ENCODE measurements at regions not wholly inside any gene's neighbourhood (a gene's known extent, or its start where the extent isn't known, plus 50 kb on each side); places are given as distances from the start of the nearest gene placed in this dataset.

- Mint-ChIP-seq H3K4me1 (no peaks in the 10 kb centered on the region), H3K27me3 (ENCODE audit: low read depth in 3 of 3) (peaks cover 0 to 2% (median 0%) of the 10 kb centered on the region in 3 donors), H3K9me3 (no peaks in the 10 kb centered on the region), H3K27ac (no peak overlapping the region), H3K4me3 (no peak overlapping the region), H3K36me3 (no peaks in the 10 kb centered on the region)
- no peak for DNase-seq
These were observed 102.6 kb downstream of the PTPRS start for GRCh38 chr19:5237939-5238480.

- Mint-ChIP-seq H3K27ac (no peak overlapping the region), H3K4me3 (no peak overlapping the region)
These were observed 103.3 kb downstream of the PTPRS start for GRCh38 chr19:5237190-5237780.

GRCh38 chr19:5235458-5236219, 105.0 kb downstream of the PTPRS start:
- no peaks in the 10 kb centered on the region for H3K9me3 Mint-ChIP-seq
- no peaks in the 10 kb centered on the region for H3K36me3 Mint-ChIP-seq
- no peak overlapping the region for H3K4me3 Mint-ChIP-seq
- H3K27ac Mint-ChIP-seq: no peak overlapping the region
- peaks cover 0 to 2% (median 0%) of the 10 kb centered on the region in 3 donors for H3K27me3 Mint-ChIP-seq (ENCODE audit: low read depth in 3 of 3)
- no peaks in the 10 kb centered on the region for H3K4me1 Mint-ChIP-seq
- DNase-seq: no peak

More at GRCh38 chr19:5237190-5237780, 103.3 kb downstream of the PTPRS start:
- Mint-ChIP-seq H3K36me3 (no peaks in the 10 kb centered on the region), H3K4me1 (no peaks in the 10 kb centered on the region), H3K27me3 (ENCODE audit: low read depth in 3 of 3) (peaks cover 0 to 2% (median 0%) of the 10 kb centered on the region in 3 donors), H3K9me3 (no peaks in the 10 kb centered on the region)
- no peak for DNase-seq

- Mint-ChIP-seq H3K9me3 (no peaks in the 10 kb centered on the region), H3K36me3 (no peaks in the 10 kb centered on the region), H3K27me3 (ENCODE audit: low read depth in 3 of 3) (peaks cover 0 to 2% (median 0%) of the 10 kb centered on the region in 3 donors), H3K27ac (no peak overlapping the region), H3K4me1 (peaks cover 0 to 1% of the 10 kb centered on the region in 2 donors), H3K4me3 (no peak overlapping the region)
- no peak for DNase-seq
These were observed 106.2 kb downstream of the PTPRS start for GRCh38 chr19:5234412-5234811.

- Mint-ChIP-seq H3K4me1 (peaks cover 0 to 1% of the 10 kb centered on the region in 2 donors), H3K27ac (no peak overlapping the region), H3K27me3 (ENCODE audit: low read depth in 3 of 3) (peaks cover 0 to 2% (median 2%) of the 10 kb centered on the region in 3 donors), H3K36me3 (no peaks in the 10 kb centered on the region), H3K4me3 (no peak overlapping the region), H3K9me3 (no peaks in the 10 kb centered on the region)
- no peak for DNase-seq
These were observed 107.7 kb downstream of the PTPRS start for GRCh38 chr19:5232798-5233505.

- Mint-ChIP-seq H3K27ac (no peak overlapping the region), H3K36me3 (no peaks in the 10 kb centered on the region), H3K27me3 (ENCODE audit: low read depth in 3 of 3) (peaks cover 0 to 4% (median 2%) of the 10 kb centered on the region in 3 donors), H3K4me1 (peaks cover 0 to 1% of the 10 kb centered on the region in 2 donors), H3K9me3 (no peaks in the 10 kb centered on the region), H3K4me3 (no peak overlapping the region)
- DNase-seq: no peak
These were observed 108.5 kb downstream of the PTPRS start for GRCh38 chr19:5231857-5232678.

- Mint-ChIP-seq H3K4me1 (peaks cover 0 to 1% of the 10 kb centered on the region in 2 donors), H3K4me3 (no peak overlapping the region), H3K36me3 (no peaks in the 10 kb centered on the region), H3K27me3 (ENCODE audit: low read depth in 3 of 3) (peaks cover 0 to 4% (median 2%) of the 10 kb centered on the region in 3 donors), H3K9me3 (no peaks in the 10 kb centered on the region), H3K27ac (no peak overlapping the region)
- DNase-seq: no peak
These were observed 109.7 kb downstream of the PTPRS start for GRCh38 chr19:5230730-5231555.

DNA sequence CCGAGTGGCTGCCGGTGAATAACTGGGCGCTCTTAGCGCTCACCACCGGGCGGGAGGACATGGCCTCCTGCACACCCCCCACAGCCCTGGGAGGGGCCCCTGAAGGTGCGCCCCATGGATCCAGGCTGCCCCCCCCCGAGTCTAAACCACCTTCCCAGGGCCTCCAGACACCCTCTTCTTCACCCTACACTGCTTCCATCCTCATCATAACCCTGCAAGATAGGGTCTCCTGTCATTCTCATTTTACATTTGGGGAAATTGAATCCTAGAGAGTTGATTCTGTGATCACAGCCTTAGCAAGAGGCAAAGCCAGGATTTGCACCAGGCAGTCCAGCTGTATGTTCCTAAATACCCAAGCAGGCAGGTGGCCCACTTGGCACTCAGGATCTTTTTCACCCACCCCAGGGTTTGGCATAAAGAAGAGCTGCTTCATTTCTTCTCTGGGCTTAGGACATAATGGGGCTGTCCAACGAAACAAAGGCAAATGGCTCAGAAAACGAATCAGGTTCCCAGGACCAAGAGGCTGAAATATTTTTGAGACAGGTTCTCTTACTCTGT, 110.8 kb downstream of the PTPRS start:
- Mint-ChIP-seq H3K4me1 (peaks cover 0 to 1% of the 10 kb centered on the region in 2 donors), H3K27me3 (ENCODE audit: low read depth in 3 of 3) (peaks cover 0 to 4% (median 2%) of the 10 kb centered on the region in 3 donors), H3K9me3 (no peaks in the 10 kb centered on the region), H3K4me3 (peak overlapping the region in 4 of 5 donors; percentile 14 to 33 (median 26)), H3K27ac (no peak overlapping the region), H3K36me3 (no peaks in the 10 kb centered on the region)
- DNase-seq: no peak

DNA sequence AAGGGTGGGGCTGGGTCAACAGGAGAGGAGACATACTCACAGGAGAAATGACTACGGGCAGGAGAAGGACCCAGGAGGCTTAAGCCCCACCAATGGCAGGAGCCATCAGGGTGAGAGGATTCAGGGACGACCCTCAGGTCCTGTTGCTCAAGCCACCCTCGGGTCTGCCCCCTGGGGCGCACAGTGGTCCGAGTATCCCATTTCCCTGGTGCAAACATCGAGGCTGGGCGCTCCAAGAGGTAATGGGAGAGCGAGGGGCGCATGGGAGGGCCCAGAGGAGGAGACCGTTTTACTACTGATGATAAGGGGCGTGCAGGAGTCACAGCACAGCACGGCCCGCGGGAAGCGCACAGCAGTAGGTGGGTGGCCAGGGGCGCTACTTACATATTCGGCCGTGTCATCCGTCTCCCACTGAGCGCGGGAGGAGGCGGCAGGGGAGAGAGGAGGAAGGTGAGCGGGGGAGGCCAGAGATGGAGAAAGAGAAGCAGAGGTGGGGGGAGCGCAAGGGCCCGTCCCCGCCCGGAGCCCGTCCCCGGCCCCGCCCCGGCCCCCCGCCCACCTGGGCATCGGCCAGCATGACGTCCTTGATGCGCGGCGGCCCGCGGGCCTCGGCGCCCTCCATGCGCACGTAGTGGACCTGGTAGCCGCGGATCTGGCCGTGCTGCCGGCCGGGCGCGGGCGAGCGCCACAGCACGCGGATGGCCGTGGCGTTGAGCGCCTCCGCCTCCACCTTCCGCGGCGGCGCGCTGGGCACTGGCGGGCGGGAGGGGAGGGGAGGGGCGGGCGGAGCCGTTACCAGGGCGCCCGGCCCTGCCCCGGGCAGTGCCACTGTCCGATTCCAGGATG, 111.5 kb downstream of the PTPRS start:
- no peak for DNase-seq
- peaks cover 0 to 4% (median 2%) of the 10 kb centered on the region in 3 donors for H3K27me3 Mint-ChIP-seq (ENCODE audit: low read depth in 3 of 3)
- H3K4me3 Mint-ChIP-seq: peak overlapping the region in 1 of 5 donors; percentile 26
- no peaks in the 10 kb centered on the region for H3K9me3 Mint-ChIP-seq
- H3K36me3 Mint-ChIP-seq: no peaks in the 10 kb centered on the region
- H3K4me1 Mint-ChIP-seq: peaks cover 0 to 1% of the 10 kb centered on the region in 2 donors
- H3K27ac Mint-ChIP-seq: no peak overlapping the region

DNA sequence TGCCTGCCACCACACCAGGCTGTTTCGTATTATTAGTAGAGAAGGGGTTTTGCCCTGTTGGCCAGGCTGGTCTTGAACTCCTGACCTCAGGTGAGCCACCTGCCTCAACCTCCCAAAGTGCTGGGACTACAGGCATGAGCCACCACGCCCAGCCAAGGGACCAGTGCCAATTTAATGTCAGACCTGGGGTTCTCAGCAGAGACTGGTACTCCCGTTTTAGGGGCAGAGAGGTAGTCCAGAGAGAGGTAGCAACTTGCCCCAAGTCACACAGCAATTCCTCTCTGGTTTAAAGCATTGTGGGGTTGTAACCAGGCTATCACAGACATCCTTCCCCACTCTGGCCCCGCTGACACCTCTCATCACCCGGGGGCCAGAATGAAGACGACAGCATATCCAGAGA, 112.1 kb downstream of the PTPRS start:
- Mint-ChIP-seq H3K27ac (no peak overlapping the region), H3K27me3 (ENCODE audit: low read depth in 3 of 3) (peaks cover 2 to 4% (median 2%) of the 10 kb centered on the region in 3 donors), H3K4me1 (peaks cover 0 to 1% of the 10 kb centered on the region in 2 donors), H3K9me3 (no peaks in the 10 kb centered on the region), H3K36me3 (no peaks in the 10 kb centered on the region), H3K4me3 (no peak overlapping the region)
- DNase-seq: no peak

DNA sequence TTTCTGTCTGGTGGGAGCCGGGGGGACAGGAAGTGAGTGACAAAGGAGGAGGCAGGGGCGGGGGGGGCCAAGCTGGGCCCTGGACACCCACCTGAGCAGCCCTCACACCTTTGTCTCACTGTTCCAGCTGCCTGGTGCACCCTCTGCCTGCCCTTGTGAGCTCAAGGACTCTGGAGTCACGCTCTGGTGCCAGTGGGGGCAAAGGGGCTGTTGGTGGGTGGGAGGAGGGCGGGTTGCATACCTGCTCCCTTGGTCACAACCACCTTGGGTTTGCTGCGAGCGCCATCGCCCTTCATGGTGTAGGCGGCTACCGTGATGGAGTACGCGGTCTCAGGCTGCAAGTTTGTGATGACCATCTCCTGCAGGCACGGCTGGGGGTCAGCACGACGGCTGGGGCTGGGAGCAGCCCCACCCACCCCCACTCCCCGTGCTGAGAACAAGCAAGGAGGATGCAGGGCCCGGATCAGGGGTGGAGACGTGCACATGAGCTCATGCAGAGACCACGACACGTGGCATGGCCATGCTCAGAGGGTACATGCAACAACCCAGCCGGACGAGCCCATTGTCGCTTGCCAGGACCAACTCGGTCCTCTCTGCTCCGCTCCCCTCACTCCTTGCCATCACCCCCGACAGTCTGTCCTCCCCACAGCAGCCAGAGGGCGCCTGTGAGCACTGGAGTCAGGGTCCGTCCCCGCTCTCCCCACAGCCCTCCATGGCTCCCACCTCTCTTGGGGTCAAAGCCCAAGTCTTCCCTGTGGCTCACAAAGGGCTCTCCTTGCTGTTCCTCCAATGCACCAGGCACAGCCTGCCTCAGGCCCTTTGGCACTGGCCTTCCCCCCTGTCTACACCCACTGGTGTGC, 114.9 kb downstream of the PTPRS start:
- H3K4me3 Mint-ChIP-seq: no peak overlapping the region
- no peak for DNase-seq
- no peaks in the 10 kb centered on the region for H3K9me3 Mint-ChIP-seq
- no peak overlapping the region for H3K27ac Mint-ChIP-seq
- H3K36me3 Mint-ChIP-seq: no peaks in the 10 kb centered on the region
- H3K4me1 Mint-ChIP-seq: peaks cover 0 to 1% of the 10 kb centered on the region in 2 donors
- peaks cover 2 to 4% (median 4%) of the 10 kb centered on the region in 3 donors for H3K27me3 Mint-ChIP-seq (ENCODE audit: low read depth in 3 of 3)
